D721Med (cell line): ENCODE measurements at regions not wholly inside any gene's neighbourhood (a gene's known extent, or its start where the extent isn't known, plus 50 kb on each side); places are given as distances from the start of the nearest gene placed in this dataset.

Experiments used
- DNase-seq: peaks from one replicate; pipeline ENCODE4 v3.0.0; 2011; ENCODE audit warnings: low spot score; ENCODE audit not compliant: insufficient read length
- FAIRE-seq: peaks from 2 replicates; lab custom pipeline; 2011; peaks lifted over from hg19 to GRCh38; lab: Jason Lieb, UNC
- CTCF ChIP-seq: IDR thresholded peaks from 2 replicates; pipeline ENCODE4 v1.5.1; 2012; ENCODE audit warnings: mild to moderate bottlenecking, control low read depth; ENCODE audit not compliant: insufficient read depth; ENCODE audit errors: missing control alignments

- no peak for FAIRE-seq
- no peak for TF ChIP-seq CTCF
- no peak for DNase-seq
Observed at GRCh38 chr1:78367700-78368099, 123.1 kb upstream of the PTGFR start.

GRCh38 chr1:78369546-78369945 lies 121.2 kb upstream of the PTGFR start:
- TF ChIP-seq CTCF: no peak
- DNase-seq: no peak
- FAIRE-seq: no peak

GRCh38 chr1:78370356-78370755 lies 120.4 kb upstream of the PTGFR start:
- TF ChIP-seq CTCF: no peak
- no peak for FAIRE-seq
- no peak for DNase-seq

- no peak for TF ChIP-seq CTCF
- no peak for FAIRE-seq
- no peak for DNase-seq
Observed at GRCh38 chr1:78370779-78371482, 119.8 kb upstream of the PTGFR start.

GRCh38 chr1:78373676-78374075 lies 117.1 kb upstream of the PTGFR start:
- FAIRE-seq (no peak), DNase-seq (no peak)
- no peak for TF ChIP-seq CTCF

GRCh38 chr1:78375996-78376395 lies 114.8 kb upstream of the PTGFR start:
- DNase-seq (no peak), FAIRE-seq (no peak)
- no peak for TF ChIP-seq CTCF

- DNase-seq (no peak), FAIRE-seq (no peak)
- no peak for TF ChIP-seq CTCF
Observed at GRCh38 chr1:78377356-78377928, 113.3 kb upstream of the PTGFR start.
